ENCODE measurements at regions not wholly inside any gene's neighbourhood (a gene's known extent, or its start where the extent isn't known, plus 50 kb on each side); places are given as distances from the start of the nearest gene placed in this dataset.

- H3K27me3 ChIP-seq (replicated peaks; ENCODE audit: insufficient read depth): no peaks in the 10 kb centered on the region
- intact Hi-C loops (cut with DNase I): loop anchor here (5.0 kb wide), 1 partner anchor 41 kb away; no protein-coding TSS in a partner anchor
- H3K4me1 ChIP-seq (replicated peaks): peaks cover 16% of the 10 kb centered on the region
- no peaks in the 10 kb centered on the region for H3K36me3 ChIP-seq
- no peaks in the 10 kb centered on the region for H3K9me3 ChIP-seq
- 44% methylated on average over 15 of the region's 15 CpGs for WGBS
- no peak for DNase-seq (ENCODE audit: low spot score)
- H3K4me3 ChIP-seq: no peak overlapping the region
- TF ChIP-seq POLR2A (IDR thresholded peaks at IDR 0.05) (no peak), CTCF (IDR thresholded peaks at IDR 0.05) (peak in 1 of 4 experiments; percentile 9), POLR2AphosphoS5 (IDR thresholded peaks at IDR 0.05) (peak; percentile 2)
- H3K27ac ChIP-seq: peak overlapping the region; percentile 86 to 90
Measured at GRCh38 chr3:194271460-194272035, 79.6 kb downstream of the CPN2 start.

- Histone ChIP-seq H3K4me3 (no peak overlapping the region), H3K27me3 (replicated peaks; ENCODE audit: insufficient read depth) (no peaks in the 10 kb centered on the region), H3K36me3 (no peaks in the 10 kb centered on the region), H3K27ac (peak overlapping the region in 1 of 2 donors; percentile 86), H3K4me1 (replicated peaks) (peaks cover 16% of the 10 kb centered on the region), H3K9me3 (no peaks in the 10 kb centered on the region)
- intact Hi-C loops (cut with DNase I): loop anchor here (5.0 kb wide), 1 partner anchor 40 kb away; no protein-coding TSS in a partner anchor
- DNase-seq (ENCODE audit: low spot score): no peak
- 97% methylated on average over 11 of the region's 11 CpGs for WGBS
- no peak for TF ChIP-seq POLR2A (IDR thresholded peaks at IDR 0.05)
- TF ChIP-seq CTCF (IDR thresholded peaks at IDR 0.05): no peak
- TF ChIP-seq POLR2AphosphoS5 (IDR thresholded peaks at IDR 0.05): no peak
Measured at GRCh38 chr3:194272221-194272620, 78.9 kb downstream of the CPN2 start.

GRCh38 chr3:194272861-194273742 lies 78.0 kb downstream of the CPN2 start:
- 70% methylated on average over 32 of the region's 32 CpGs for WGBS
- intact Hi-C loops (cut with DNase I): loop anchor here (5.0 kb wide), 1 partner anchor 39 kb away; no protein-coding TSS in a partner anchor
- H3K9me3 ChIP-seq: no peaks in the 10 kb centered on the region
- TF ChIP-seq CTCF (IDR thresholded peaks at IDR 0.05) (no peak), POLR2AphosphoS5 (IDR thresholded peaks at IDR 0.05) (no peak), POLR2A (IDR thresholded peaks at IDR 0.05) (no peak)
- no peaks in the 10 kb centered on the region for H3K27me3 ChIP-seq (replicated peaks; ENCODE audit: insufficient read depth)
- no peaks in the 10 kb centered on the region for H3K36me3 ChIP-seq
- H3K4me3 ChIP-seq: no peak overlapping the region
- no peak for DNase-seq (ENCODE audit: low spot score)
- H3K4me1 ChIP-seq (replicated peaks): peaks cover 16% of the 10 kb centered on the region
- peak overlapping the region in 1 of 2 donors; percentile 86 for H3K27ac ChIP-seq

GRCh38 chr3:194273743-194274310 lies 77.3 kb downstream of the CPN2 start:
- WGBS: 91% methylated on average over 7 of the region's 7 CpGs
- intact Hi-C loops (cut with DNase I): loop anchor here (5.0 kb wide), 1 partner anchor 38 kb away; no protein-coding TSS in a partner anchor
- H3K27ac ChIP-seq: no peak overlapping the region

More at GRCh38 chr3:194273743-194274310, 77.3 kb downstream of the CPN2 start:
- TF ChIP-seq CTCF (IDR thresholded peaks at IDR 0.05): no peak
- H3K9me3 ChIP-seq: no peaks in the 10 kb centered on the region
- no peak overlapping the region for H3K4me3 ChIP-seq
- H3K4me1 ChIP-seq (replicated peaks): peaks cover 16% of the 10 kb centered on the region
- no peaks in the 10 kb centered on the region for H3K36me3 ChIP-seq
- no peak for DNase-seq (ENCODE audit: low spot score)
- no peaks in the 10 kb centered on the region for H3K27me3 ChIP-seq (replicated peaks; ENCODE audit: insufficient read depth)
